ENCODE measurements at regions not wholly inside any gene's neighbourhood (a gene's known extent, or its start where the extent isn't known, plus 50 kb on each side); places are given as distances from the start of the nearest gene placed in this dataset.

GRCh38 chr2:11940799-11941198 lies 194.4 kb downstream of the LPIN1 start:
- Histone ChIP-seq H3K4me3 (ENCODE audit: low read depth, low read length, poor library complexity, severe bottlenecking) (no peak overlapping the region), H3K79me2 (ENCODE audit: insufficient read depth, low read depth, low read length) (no peaks in the 10 kb centered on the region), H3K4me2 (ENCODE audit: low read length) (no peak overlapping the region), H3K36me3 (ENCODE audit: insufficient read depth, low read length) (no peaks in the 10 kb centered on the region), H4K20me1 (ENCODE audit: insufficient read depth, low read length) (no peaks in the 10 kb centered on the region), H3K9me2 (ENCODE audit: insufficient read depth, low read length) (no peaks in the 10 kb centered on the region), H2AFZ (ENCODE audit: low read length) (no peak overlapping the region), H3K4me1 (ENCODE audit: insufficient read depth, low read length, poor library complexity, severe bottlenecking) (peaks cover 19% of the 10 kb centered on the region), H3K27ac (ENCODE audit: low read depth, low read length, poor library complexity, severe bottlenecking) (no peak overlapping the region), H3K9me3 (ENCODE audit: low read length) (no peaks in the 10 kb centered on the region)
- CTCF ChIA-PET (ENCODE audit: unreplicated experiment): no interaction called here
- intact Hi-C loops (cut with micrococcal nuclease; ENCODE audit: unreplicated experiment): no loop called here
- no TSS peak for BruUV-seq (replicated peaks)
- no peak for DNase-seq (ENCODE audit: low spot score)
- POLR2A ChIA-PET: no interaction called here
- TF ChIP-seq CTCF (conservative IDR thresholded peaks at IDR 0.05; ENCODE audit: low read length): no peak
- no peak for TF ChIP-seq EZH2phosphoT487 (IDR thresholded peaks at IDR 0.05; ENCODE audit: borderline replicate concordance, low read depth, low read length)

GRCh38 chr2:11941201-11942177 lies 195.1 kb downstream of the LPIN1 start:
- H3K4me1 ChIP-seq (ENCODE audit: insufficient read depth, low read length, poor library complexity, severe bottlenecking): peaks cover 23% of the 10 kb centered on the region
- no peak for TF ChIP-seq CTCF (conservative IDR thresholded peaks at IDR 0.05; ENCODE audit: low read length)
- TF ChIP-seq EZH2phosphoT487 (IDR thresholded peaks at IDR 0.05; ENCODE audit: borderline replicate concordance, low read depth, low read length): no peak
- CTCF ChIA-PET (ENCODE audit: unreplicated experiment): no interaction called here
- intact Hi-C loops (cut with micrococcal nuclease; ENCODE audit: unreplicated experiment): no loop called here
- H3K9me3 ChIP-seq (ENCODE audit: low read length): no peaks in the 10 kb centered on the region
- H3K9me2 ChIP-seq (ENCODE audit: insufficient read depth, low read length): no peaks in the 10 kb centered on the region
- no TSS peak for BruUV-seq (replicated peaks)
- POLR2A ChIA-PET: interaction anchor here (1.1 to 2.8 kb wide), 2 partner anchors 8 to 75 kb away, joined by 3 to 6 read pairs; no protein-coding TSS in a partner anchor
- no peaks in the 10 kb centered on the region for H3K36me3 ChIP-seq (ENCODE audit: insufficient read depth, low read length)
- no peak for DNase-seq (ENCODE audit: low spot score)
- no peaks in the 10 kb centered on the region for H4K20me1 ChIP-seq (ENCODE audit: insufficient read depth, low read length)
- no peak overlapping the region for H3K27ac ChIP-seq (ENCODE audit: low read depth, low read length, poor library complexity, severe bottlenecking)
- H2AFZ ChIP-seq (ENCODE audit: low read length): no peak overlapping the region
- H3K4me3 ChIP-seq (ENCODE audit: low read depth, low read length, poor library complexity, severe bottlenecking): no peak overlapping the region
- no peaks in the 10 kb centered on the region for H3K79me2 ChIP-seq (ENCODE audit: insufficient read depth, low read depth, low read length)
- H3K4me2 ChIP-seq (ENCODE audit: low read length): no peak overlapping the region

- Histone ChIP-seq H3K4me3 (ENCODE audit: low read depth, low read length, poor library complexity, severe bottlenecking) (no peak overlapping the region), H3K9me3 (ENCODE audit: low read length) (no peaks in the 10 kb centered on the region), H3K36me3 (ENCODE audit: insufficient read depth, low read length) (no peaks in the 10 kb centered on the region), H3K4me2 (ENCODE audit: low read length) (no peak overlapping the region), H4K20me1 (ENCODE audit: insufficient read depth, low read length) (no peaks in the 10 kb centered on the region), H2AFZ (ENCODE audit: low read length) (no peak overlapping the region), H3K79me2 (ENCODE audit: insufficient read depth, low read depth, low read length) (no peaks in the 10 kb centered on the region), H3K4me1 (ENCODE audit: insufficient read depth, low read length, poor library complexity, severe bottlenecking) (peaks cover 23% of the 10 kb centered on the region), H3K9me2 (ENCODE audit: insufficient read depth, low read length) (no peaks in the 10 kb centered on the region), H3K27ac (ENCODE audit: low read depth, low read length, poor library complexity, severe bottlenecking) (no peak overlapping the region)
- CTCF ChIA-PET (ENCODE audit: unreplicated experiment): no interaction called here
- DNase-seq (ENCODE audit: low spot score): no peak
- POLR2A ChIA-PET: interaction anchor here (1.1 to 2.8 kb wide), 2 partner anchors 8 to 74 kb away, joined by 3 to 6 read pairs; no protein-coding TSS in a partner anchor
- TF ChIP-seq CTCF (conservative IDR thresholded peaks at IDR 0.05; ENCODE audit: low read length) (no peak), EZH2phosphoT487 (IDR thresholded peaks at IDR 0.05; ENCODE audit: borderline replicate concordance, low read depth, low read length) (no peak)
- no TSS peak for BruUV-seq (replicated peaks)
- intact Hi-C loops (cut with micrococcal nuclease; ENCODE audit: unreplicated experiment): no loop called here
Observed at GRCh38 chr2:11942178-11942569, 195.7 kb downstream of the LPIN1 start.
